HuH-7.5 (cell line): ENCODE measurements at regions not wholly inside any gene's neighbourhood (a gene's known extent, or its start where the extent isn't known, plus 50 kb on each side); places are given as distances from the start of the nearest gene placed in this dataset.

Source experiments
- DNase-seq: peaks from one replicate; pipeline ENCODE4 v3.0.0; 2011; ENCODE audit warnings: low spot score

- DNase-seq, result no peak
These were observed 100.1 kb upstream of the ARL4C start for GRCh38 chr2:234596696-234597575.

DNA sequence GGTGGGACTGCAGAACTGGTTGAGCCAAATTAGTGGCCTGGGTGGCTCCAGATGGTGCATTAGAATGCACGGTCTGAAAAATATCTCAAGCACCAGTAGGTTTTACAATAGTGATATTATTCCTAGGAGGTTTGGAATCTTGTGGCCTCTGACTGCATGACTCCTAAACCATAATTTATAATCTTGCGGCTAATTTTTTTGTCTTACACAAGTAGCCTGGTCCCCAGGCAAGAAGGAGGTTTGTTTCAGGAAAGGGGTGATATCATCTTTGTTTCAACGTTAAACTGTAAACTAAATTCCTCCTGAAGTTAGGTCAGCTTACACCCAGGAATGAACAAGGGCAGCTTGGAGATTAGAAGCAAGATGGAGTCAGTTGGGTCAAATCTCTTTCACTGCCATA lies 98.9 kb upstream of the ARL4C start:
- no peak for DNase-seq

DNA sequence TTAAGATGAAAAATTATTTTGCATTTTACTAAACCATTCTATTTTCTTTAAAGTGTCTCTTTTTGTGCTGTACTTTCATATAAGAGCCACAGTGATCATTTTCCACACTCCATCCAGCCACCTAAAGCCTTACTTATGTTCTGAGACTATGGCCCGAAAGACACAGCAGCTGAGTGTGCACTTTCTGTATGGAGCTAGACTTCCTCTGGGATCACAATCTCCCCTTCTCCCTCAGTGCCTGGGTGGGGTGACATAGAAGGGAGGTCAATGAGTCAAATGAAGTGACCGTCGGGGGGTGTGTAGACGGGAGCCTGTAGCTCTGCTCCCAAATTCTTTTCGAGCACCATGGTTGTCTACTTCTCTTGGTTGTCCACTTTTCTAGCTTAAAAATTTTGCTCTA lies 97.8 kb upstream of the ARL4C start:
- DNase-seq, result no peak

- no peak for DNase-seq
These were observed 96.8 kb upstream of the ARL4C start for GRCh38 chr2:234593636-234594035.

GRCh38 chr2:234592541-234592940 lies 95.7 kb upstream of the ARL4C start:
- DNase-seq, result no peak

- DNase-seq, result no peak
These were observed 93.2 kb upstream of the ARL4C start for GRCh38 chr2:234590076-234590475.

DNA sequence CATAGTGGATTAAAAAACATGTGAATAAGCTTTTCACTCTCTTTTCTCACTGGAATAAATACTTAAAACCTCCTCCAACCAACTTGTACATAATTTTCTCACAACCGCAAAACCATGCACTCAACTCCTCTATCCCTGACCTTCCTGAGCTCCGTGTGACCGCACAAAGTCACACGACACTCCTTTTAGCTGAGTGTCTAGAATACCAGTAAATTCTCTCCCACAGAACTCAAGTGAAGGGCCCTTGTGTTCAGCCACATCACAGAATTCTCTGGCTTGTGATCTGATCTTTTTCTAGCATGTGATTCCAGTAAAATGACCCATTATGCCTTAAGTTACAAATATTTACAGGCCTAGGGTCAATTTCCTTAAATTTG lies 91.2 kb upstream of the ARL4C start:
- DNase-seq, result no peak

GRCh38 chr2:234587341-234588053 lies 90.6 kb upstream of the ARL4C start:
- no peak for DNase-seq

DNA sequence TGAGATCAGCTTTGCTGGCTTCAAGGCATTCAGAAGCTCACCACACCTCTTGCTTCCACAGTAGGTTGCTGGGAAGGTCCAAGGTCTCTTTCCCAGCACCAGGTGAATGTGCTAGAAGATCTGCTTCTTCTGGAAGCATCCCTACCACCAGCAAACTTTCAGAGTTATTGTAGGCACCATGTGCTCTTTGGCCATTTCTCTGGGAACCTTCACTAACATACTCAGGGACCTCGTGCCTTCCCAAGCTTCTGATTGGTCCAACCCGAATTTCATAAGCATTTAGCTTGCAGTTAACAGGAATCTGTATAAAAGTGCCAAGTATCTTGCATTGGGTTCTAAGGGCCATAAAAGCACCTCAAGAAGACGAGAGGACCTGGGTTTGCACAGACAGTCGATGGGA lies 86.5 kb upstream of the ARL4C start:
- no peak for DNase-seq

GRCh38 chr2:234580686-234581085 lies 83.8 kb upstream of the ARL4C start:
- DNase-seq, result no peak

DNA sequence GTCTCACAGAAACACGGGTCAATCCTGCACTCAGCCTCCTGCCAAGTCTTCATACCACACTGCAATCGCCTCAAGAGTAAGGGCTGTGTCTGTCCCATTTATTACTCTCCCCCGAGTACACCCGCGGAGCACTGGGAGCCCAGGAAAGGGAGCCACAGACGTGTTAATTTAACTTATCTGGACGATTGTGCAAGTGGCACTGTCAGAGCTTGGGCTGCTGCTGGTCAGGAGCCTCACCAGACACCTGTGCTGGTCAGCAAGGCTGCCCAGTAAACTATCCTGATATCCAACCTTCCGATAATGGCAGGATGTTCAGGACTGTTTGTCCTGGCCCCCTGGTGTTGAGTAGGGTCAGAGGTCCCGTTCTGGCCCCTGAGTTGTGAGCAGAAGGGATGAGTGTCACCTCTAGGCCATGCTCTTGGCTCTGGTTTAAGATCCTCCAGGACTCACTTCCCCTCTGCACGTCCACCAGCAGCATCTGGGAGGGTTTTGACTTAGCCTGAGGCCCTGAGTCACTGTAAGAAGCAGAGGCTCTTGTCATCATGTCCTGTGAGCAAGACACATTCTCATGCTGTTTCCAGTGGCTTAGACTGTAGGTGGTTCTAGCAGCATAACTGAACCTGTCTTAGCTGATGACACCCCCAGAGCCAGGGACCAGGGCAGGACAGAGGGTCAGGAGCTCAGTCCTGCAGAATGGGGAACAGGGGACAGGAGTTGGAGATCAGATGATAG lies 82.5 kb upstream of the ARL4C start:
- no peak for DNase-seq

GRCh38 chr2:234578389-234578788 lies 81.5 kb upstream of the ARL4C start:
- DNase-seq, result no peak

GRCh38 chr2:234577191-234577590 lies 80.3 kb upstream of the ARL4C start:
- DNase-seq, result no peak

GRCh38 chr2:234571620-234572407 lies 74.9 kb upstream of the ARL4C start:
- no peak for DNase-seq

GRCh38 chr2:234570476-234570875 lies 73.6 kb upstream of the ARL4C start:
- no peak for DNase-seq

GRCh38 chr2:234569776-234570430 lies 73.0 kb upstream of the ARL4C start:
- DNase-seq, result no peak

GRCh38 chr2:234566622-234567021 lies 69.7 kb upstream of the ARL4C start:
- no peak for DNase-seq

GRCh38 chr2:234565842-234566619 lies 69.2 kb upstream of the ARL4C start:
- no peak for DNase-seq

GRCh38 chr2:234565201-234565600 lies 68.3 kb upstream of the ARL4C start:
- DNase-seq, result no peak

DNA sequence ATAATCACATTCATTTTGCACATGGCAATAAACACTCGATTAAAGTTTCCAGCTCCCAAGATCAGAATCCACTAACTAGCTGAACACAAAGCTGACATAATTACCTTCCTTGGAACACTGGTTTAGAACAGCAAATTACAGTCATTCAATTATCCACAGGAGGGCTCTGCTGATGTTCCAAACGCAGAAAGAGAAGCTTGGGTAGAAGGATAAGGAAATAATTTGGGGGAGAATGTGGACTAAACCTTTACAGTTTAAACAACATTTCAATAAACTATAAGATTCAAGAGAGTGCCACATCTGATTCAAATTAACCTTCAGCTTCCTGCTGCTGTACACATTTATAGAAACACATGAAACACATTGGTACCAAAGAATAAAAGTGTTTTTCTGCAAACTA lies 67.8 kb upstream of the ARL4C start:
- no peak for DNase-seq

DNA sequence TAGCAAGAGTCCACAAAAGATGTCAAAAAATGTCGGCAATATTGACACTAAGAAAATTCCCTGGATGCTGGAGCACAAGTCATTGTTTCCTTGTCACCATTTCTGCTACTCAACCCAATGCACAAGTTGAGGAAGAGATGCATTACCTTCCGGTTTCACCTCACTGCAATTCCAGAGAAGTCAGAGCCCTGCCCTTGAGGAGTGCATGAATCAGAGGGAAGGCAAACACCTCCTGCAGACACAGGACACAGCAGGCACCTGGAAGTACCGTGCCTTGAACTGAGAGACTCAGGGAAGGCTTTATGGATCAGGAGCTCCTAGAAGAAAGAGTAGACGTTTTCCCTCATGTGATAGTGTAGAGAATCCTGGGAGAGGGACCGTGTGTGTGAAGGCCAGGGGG lies 62.7 kb upstream of the ARL4C start:
- DNase-seq, result no peak
